Brain microvascular endothelial cell (primary cell): ENCODE measurements at regions not wholly inside any gene's neighbourhood (a gene's known extent, or its start where the extent isn't known, plus 50 kb on each side); places are given as distances from the start of the nearest gene placed in this dataset.
A peak's percentile ranks its signal among the peaks of the same experiment; 100 is the strongest.

Experiments used
- DNase-seq: peaks from one replicate; pipeline ENCODE4 v3.0.0-alpha.2; 2020
- H3K27ac ChIP-seq: fragments of 250-450 bp; sonication (Bioruptor Pico); 2 replicates; pipeline ENCODE4 v1.5.1; 2020; ENCODE audit warnings: mild to moderate bottlenecking, moderate library complexity
- H3K27me3 ChIP-seq: fragments of 250-450 bp; sonication (Bioruptor Pico); replicated peaks from 2 replicates; pipeline ENCODE4 v1.5.1; 2020; ENCODE audit warnings: mild to moderate bottlenecking
- H3K36me3 ChIP-seq: fragments of 250-450 bp; sonication (Bioruptor Pico); replicated peaks from 2 replicates; pipeline ENCODE4 v1.5.1; 2020; ENCODE audit warnings: mild to moderate bottlenecking
- H3K4me3 ChIP-seq: 2 replicates; pipeline ENCODE4 v1.5.1; 2011; ENCODE audit warnings: low read depth, mild to moderate bottlenecking, control low read depth, low read length, moderate library complexity
- in situ Hi-C: cut with HindIII; loops from 2 replicates; pipeline ENCODE4 v1.10.0; 2017; ENCODE audit warnings: low sequenced_read_pairs, low pct_ligation_motif_present
- TF ChIP-seq, protein P1 (sequence below): IDR thresholded peaks from 2 replicates; pipeline ENCODE4 v1.5.1; 2011; ENCODE audit warnings: low read depth, mild to moderate bottlenecking, moderate library complexity, low read length, control low read depth, inconsistent platforms; ENCODE audit errors: missing control alignments

DNA sequence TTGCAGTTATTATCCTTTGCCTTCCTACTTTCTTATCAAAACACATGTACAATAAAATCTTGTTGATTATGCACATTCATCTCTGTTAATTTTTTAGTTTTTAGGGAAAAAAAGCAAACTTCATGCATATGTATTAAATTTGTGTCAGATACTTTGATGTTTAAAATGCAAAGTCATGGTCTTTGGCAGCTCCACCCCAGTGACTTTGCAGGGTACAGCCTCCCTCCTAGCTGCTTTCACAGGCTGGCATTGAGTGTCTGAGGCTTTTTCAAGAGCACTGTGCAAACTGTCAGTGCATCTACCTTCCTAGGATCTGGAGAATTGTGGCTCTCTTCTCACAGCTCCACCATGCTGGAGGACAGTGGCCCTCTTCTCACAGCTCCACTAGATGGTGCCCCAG lies 1988.1 kb upstream of the PCDH20 start:
- TF ChIP-seq, protein P1, sequence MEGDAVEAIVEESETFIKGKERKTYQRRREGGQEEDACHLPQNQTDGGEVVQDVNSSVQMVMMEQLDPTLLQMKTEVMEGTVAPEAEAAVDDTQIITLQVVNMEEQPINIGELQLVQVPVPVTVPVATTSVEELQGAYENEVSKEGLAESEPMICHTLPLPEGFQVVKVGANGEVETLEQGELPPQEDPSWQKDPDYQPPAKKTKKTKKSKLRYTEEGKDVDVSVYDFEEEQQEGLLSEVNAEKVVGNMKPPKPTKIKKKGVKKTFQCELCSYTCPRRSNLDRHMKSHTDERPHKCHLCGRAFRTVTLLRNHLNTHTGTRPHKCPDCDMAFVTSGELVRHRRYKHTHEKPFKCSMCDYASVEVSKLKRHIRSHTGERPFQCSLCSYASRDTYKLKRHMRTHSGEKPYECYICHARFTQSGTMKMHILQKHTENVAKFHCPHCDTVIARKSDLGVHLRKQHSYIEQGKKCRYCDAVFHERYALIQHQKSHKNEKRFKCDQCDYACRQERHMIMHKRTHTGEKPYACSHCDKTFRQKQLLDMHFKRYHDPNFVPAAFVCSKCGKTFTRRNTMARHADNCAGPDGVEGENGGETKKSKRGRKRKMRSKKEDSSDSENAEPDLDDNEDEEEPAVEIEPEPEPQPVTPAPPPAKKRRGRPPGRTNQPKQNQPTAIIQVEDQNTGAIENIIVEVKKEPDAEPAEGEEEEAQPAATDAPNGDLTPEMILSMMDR, result peak; percentile 16
- H3K27ac ChIP-seq, result no peak overlapping the region
- no peak for DNase-seq
- no peak overlapping the region for H3K4me3 ChIP-seq
- H3K27me3 ChIP-seq, result no peaks in the 10 kb centered on the region
- in situ Hi-C loops, result no loop called here
- no peaks in the 10 kb centered on the region for H3K36me3 ChIP-seq

DNA sequence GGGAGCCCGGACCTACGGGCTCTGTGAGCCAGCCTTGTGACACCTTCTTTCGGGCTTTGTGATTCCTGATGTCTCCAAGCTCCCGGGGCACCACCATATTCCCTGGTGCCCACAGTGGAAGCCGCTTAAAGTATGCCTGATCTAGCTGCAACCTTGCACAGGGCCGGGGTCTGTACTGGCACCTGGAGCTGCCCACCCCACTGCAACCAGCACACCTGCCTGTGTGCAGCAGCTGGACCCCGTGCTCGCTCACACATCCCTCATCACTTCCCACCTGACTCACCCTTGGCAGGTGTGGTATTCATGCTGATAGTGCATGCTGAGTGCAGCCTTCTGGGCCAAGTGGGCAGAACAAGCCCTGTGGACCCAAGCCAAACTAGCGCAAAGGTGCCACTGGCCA lies 1981.1 kb upstream of the PCDH20 start:
- no peak for DNase-seq
- H3K27me3 ChIP-seq, result no peaks in the 10 kb centered on the region
- H3K4me3 ChIP-seq, result no peak overlapping the region
- TF ChIP-seq, protein P1, result no peak
- no peak overlapping the region for H3K27ac ChIP-seq
- H3K36me3 ChIP-seq, result no peaks in the 10 kb centered on the region
- in situ Hi-C loops, result no loop called here

DNA sequence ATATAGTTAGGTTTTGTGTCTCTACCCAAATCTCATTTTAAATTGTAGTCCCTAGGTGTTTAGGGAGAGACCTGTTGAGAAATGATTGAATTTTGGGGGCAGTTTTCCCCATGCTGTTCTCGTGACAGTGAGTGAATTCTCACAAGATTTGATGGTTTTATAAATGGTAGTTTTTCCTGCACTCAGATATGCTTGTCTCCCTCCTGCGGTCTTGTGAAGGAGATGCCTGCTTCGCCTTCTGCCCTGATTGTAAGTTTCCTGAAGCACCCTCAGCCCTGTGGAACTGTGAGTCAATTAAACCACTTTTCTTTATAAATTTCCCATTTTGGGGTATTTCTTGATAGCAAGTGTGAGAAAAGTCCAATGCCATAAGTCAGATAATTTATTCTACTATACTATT lies 1977.5 kb upstream of the PCDH20 start:
- in situ Hi-C loops, result no loop called here
- H3K4me3 ChIP-seq, result no peak overlapping the region
- DNase-seq, result peak; percentile 3
- H3K36me3 ChIP-seq, result no peaks in the 10 kb centered on the region
- H3K27me3 ChIP-seq, result no peaks in the 10 kb centered on the region
- TF ChIP-seq, protein P1, result peak; percentile 24
- no peak overlapping the region for H3K27ac ChIP-seq

DNA sequence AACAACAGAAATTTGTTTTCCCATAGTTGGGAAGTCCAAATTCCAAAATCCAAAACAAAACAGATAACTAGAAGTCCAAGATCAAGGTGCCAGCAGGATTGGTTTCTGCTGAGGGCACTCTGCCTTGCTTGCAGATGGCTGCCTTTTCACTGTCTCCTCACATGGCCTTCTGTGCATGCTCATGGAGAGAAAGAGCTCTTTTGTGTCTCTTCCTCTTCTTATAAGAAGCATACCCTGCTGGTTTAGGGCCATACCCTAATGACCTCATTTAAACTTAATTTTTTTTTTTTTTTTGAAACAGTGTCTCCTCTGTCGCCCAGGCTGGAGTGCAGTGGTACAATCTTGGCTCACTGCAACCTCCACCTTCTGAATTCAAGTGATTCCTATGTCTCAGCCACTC lies 1974.1 kb upstream of the PCDH20 start:
- no peaks in the 10 kb centered on the region for H3K27me3 ChIP-seq
- in situ Hi-C loops, result no loop called here
- H3K36me3 ChIP-seq, result no peaks in the 10 kb centered on the region
- TF ChIP-seq, protein P1, result no peak
- no peak for DNase-seq
- no peak overlapping the region for H3K27ac ChIP-seq
- H3K4me3 ChIP-seq, result no peak overlapping the region

DNA sequence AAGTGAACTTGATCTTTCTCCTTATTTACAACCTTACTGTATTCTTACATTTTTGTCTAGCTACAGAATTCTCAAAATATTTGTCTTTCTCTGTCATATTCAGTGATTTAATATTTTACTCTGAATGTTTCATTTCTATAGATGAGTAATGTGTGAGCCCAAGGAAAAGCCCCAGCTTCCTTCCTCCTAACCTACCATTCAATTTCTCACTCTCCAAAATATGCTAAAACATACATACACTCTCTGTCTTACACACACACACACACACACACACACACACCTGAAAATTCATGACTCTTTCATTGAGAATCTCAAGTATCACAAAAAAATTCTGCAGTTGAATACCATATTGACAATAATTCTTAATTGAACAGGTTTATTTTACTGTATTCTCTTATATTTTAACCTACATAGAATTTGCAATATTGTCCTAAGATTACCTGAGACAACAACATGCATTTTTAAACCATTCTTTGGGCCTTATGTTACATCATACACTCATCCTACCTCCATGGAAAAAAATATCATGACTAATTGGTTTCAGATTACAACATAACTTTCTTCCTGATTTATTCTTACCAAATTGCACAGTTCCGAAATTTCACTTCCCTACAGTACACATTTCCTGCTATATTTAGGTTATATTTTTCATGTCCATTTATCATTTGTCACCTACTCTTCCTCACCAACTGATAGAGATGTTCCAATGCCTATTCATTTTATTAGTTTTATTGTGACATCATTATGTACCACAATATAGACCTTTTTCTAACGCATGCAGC lies 1965.6 kb upstream of the PCDH20 start:
- no peak for DNase-seq
- TF ChIP-seq, protein P1, result no peak

DNA sequence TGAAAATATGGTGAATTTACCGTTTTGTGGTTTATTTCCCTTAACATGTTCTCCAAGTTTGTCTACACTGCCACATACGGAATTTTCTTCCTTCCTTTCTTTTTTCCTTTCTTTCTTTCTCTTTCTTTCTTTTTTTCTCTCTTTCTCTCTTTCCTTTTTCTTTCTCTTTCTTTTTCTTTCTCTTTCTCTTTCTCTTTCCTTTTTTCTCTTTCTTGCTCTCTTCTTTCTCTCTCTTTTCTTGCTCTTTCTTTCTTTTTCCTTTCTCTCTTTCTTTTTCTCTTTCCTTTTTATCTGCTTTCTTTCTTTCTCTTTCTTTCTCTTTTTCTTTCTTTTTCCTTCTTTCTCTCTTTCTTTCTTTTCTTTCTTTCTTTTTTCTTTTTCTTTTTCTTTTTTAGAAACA lies 1962.3 kb upstream of the PCDH20 start:
- Histone ChIP-seq H3K27me3 (no peaks in the 10 kb centered on the region), H3K27ac (no peak overlapping the region), H3K36me3 (no peaks in the 10 kb centered on the region), H3K4me3 (no peak overlapping the region)
- TF ChIP-seq, protein P1, result no peak
- DNase-seq, result no peak
- in situ Hi-C loops, result no loop called here

More for the DNA sequence above, 1965.6 kb upstream of the PCDH20 start:
- Histone ChIP-seq H3K36me3 (no peaks in the 10 kb centered on the region), H3K4me3 (no peak overlapping the region), H3K27me3 (no peaks in the 10 kb centered on the region), H3K27ac (no peak overlapping the region)
- in situ Hi-C loops, result no loop called here
